Endothelial cell of umbilical vein (primary cell): ENCODE measurements at regions not wholly inside any gene's neighbourhood (a gene's known extent, or its start where the extent isn't known, plus 50 kb on each side); places are given as distances from the start of the nearest gene placed in this dataset.

ENCODE experiments used
- BruUV-seq: library from RNA; stranded (reverse); fragments of 400-500 nt; replicated peaks from 2 replicates; lab custom pipeline; 2021; lab: Mats Ljungman, UMichigan
- CTCF ChIA-PET: fragments of 300-600, 350-600 bp; sonication (Branson Sonifier 250); formaldehyde crosslinking; loops from one replicate; lab custom pipeline; 2021; ENCODE audit warnings: antibody characterized with exemption, inconsistent platforms; lab: Charles Lee
- POLR2A ChIA-PET: fragments of 300-600, 350-600 bp; sonication (Branson Sonifier 250); formaldehyde crosslinking; loops from one replicate; lab custom pipeline; 2021; ENCODE audit warnings: antibody characterized with exemption, inconsistent platforms; lab: Charles Lee
- DNase-seq: peaks from one replicate; pipeline ENCODE4 v3.0.0-alpha.2; 2011; ENCODE audit warnings: low read depth, low spot score
- FAIRE-seq: peaks from 2 replicates; lab custom pipeline; 2011; peaks lifted over from hg19 to GRCh38; lab: Jason Lieb, UNC
- H2AFZ ChIP-seq: 2 replicates; pipeline ENCODE4 v1.6.0; 2012; ENCODE audit warnings: low read depth, low read length, control low read depth, inconsistent platforms
- H3K27ac ChIP-seq: 2 replicates; pipeline ENCODE4 v1.5.1; 2011; ENCODE audit warnings: low read depth, mild to moderate bottlenecking, control low read depth, low read length, moderate library complexity; ENCODE audit not compliant: insufficient read depth
- H3K27me3 ChIP-seq, 2 experiments: 2 replicates each; pipeline versions ENCODE4 v1.6.0 to v1.6.1; 2011; ENCODE audit warnings: low read length in 2 of 2, mixed read lengths in 1 of 2; ENCODE audit not compliant: control insufficient read depth in 2 of 2, insufficient read depth in 2 of 2
- H3K36me3 ChIP-seq, 2 experiments: 2 replicates in 1 of 2; 3 replicates in 1 of 2; pipeline ENCODE4 v1.5.1; 2011; ENCODE audit warnings: low read length in 2 of 2, mild to moderate bottlenecking in 1 of 2, moderate library complexity in 1 of 2; ENCODE audit not compliant: control insufficient read depth in 2 of 2, insufficient read depth in 2 of 2; ENCODE audit errors: extremely low read depth in 1 of 2
- H3K4me1 ChIP-seq: 3 replicates; pipeline ENCODE4 v1.5.1; 2011; ENCODE audit warnings: mild to moderate bottlenecking, low read length; ENCODE audit not compliant: control insufficient read depth, insufficient read depth; ENCODE audit errors: extremely low read depth
- H3K4me2 ChIP-seq: 2 replicates; pipeline ENCODE4 v1.6.1; 2011; ENCODE audit warnings: low read length, control low read depth, mixed read lengths; ENCODE audit not compliant: insufficient read depth
- H3K4me3 ChIP-seq, 3 experiments: fragments of 200-600 bp in 1 of 3; sonication (generic), shearing (Covaris generic) in 1 of 3; replicated peaks in 1 of 3; 2 replicates each; pipeline ENCODE4 v1.5.1; 2011 to 2016; ENCODE audit warnings: control low read depth in 3 of 3, low read length in 3 of 3, mild to moderate bottlenecking in 2 of 3, inconsistent platforms in 1 of 3, low read depth in 1 of 3, moderate library complexity in 1 of 3; ENCODE audit not compliant: insufficient read depth in 1 of 3
- H3K79me2 ChIP-seq: 2 replicates; pipeline ENCODE4 v1.6.0; 2012; ENCODE audit warnings: low read length, inconsistent platforms; ENCODE audit not compliant: control insufficient read depth, insufficient read depth
- H3K9ac ChIP-seq: replicated peaks from 2 replicates; pipeline ENCODE3; 2011; ENCODE audit warnings: low read length, control low read depth; ENCODE audit not compliant: insufficient read depth; ENCODE audit errors: extremely low read depth
- H3K9me1 ChIP-seq: replicated peaks from 3 replicates; pipeline ENCODE4 v1.6.0; 2011; ENCODE audit warnings: mild to moderate bottlenecking, low read length; ENCODE audit not compliant: control insufficient read depth, insufficient read depth; ENCODE audit errors: extremely low read depth
- H3K9me3 ChIP-seq: replicated peaks from 2 replicates; pipeline ENCODE4 v1.5.1; 2012; ENCODE audit warnings: low read length, inconsistent platforms; ENCODE audit not compliant: control insufficient read depth, insufficient read depth
- H4K20me1 ChIP-seq: replicated peaks from 2 replicates; pipeline ENCODE3; 2011; ENCODE audit warnings: mild to moderate bottlenecking, low read length; ENCODE audit not compliant: control insufficient read depth, insufficient read depth; ENCODE audit errors: extremely low read depth
- CTCF ChIP-seq, 2 donors: IDR thresholded peaks; 1 replicate in 1 of 2; 2 replicates in 1 of 2; pipeline ENCODE4 v1.5.1; 2011; ENCODE audit warnings: low read length in 2 of 2, mild to moderate bottlenecking in 2 of 2, moderate library complexity in 2 of 2, control low read depth in 1 of 2, inconsistent platforms in 1 of 2, low read depth in 1 of 2; ENCODE audit not compliant: insufficient read depth in 1 of 2; ENCODE audit errors: extremely low read depth in 1 of 2
- EZH2 ChIP-seq: IDR thresholded peaks from 2 replicates; pipeline ENCODE4 v1.6.1; 2012; ENCODE audit warnings: borderline replicate concordance, low read depth, mild to moderate bottlenecking, moderate library complexity, low read length, inconsistent platforms; ENCODE audit not compliant: severe bottlenecking
- FOS ChIP-seq: IDR thresholded peaks from 2 replicates; pipeline ENCODE4 v1.6.1; 2011; ENCODE audit warnings: mild to moderate bottlenecking, low read length, moderate library complexity, borderline replicate concordance; ENCODE audit not compliant: insufficient read depth
- GATA2 ChIP-seq: IDR thresholded peaks from 2 replicates; pipeline ENCODE4 v1.7.0; 2011; ENCODE audit warnings: low read depth, mild to moderate bottlenecking, moderate library complexity, mixed read lengths, low read length; ENCODE audit not compliant: insufficient read length, insufficient read depth
- JUN ChIP-seq: IDR thresholded peaks from 2 replicates; pipeline ENCODE4 v1.6.1; 2011; ENCODE audit warnings: borderline replicate concordance, low read depth; ENCODE audit not compliant: insufficient read length, insufficient read depth
- MAX ChIP-seq: IDR thresholded peaks from 2 replicates; pipeline ENCODE4 v1.6.1; 2011; ENCODE audit not compliant: insufficient read depth, insufficient read length
- MYC ChIP-seq: IDR thresholded peaks from one replicate; pipeline ENCODE4 v1.6.1; 2011; ENCODE audit warnings: mild to moderate bottlenecking, low read depth, low read length
- POLR2A ChIP-seq: IDR thresholded peaks from 2 replicates; pipeline ENCODE4 v1.6.1; 2012; ENCODE audit warnings: low read depth, mild to moderate bottlenecking, control low read depth, low read length
- POLR2AphosphoS5 ChIP-seq: IDR thresholded peaks from 2 replicates; pipeline ENCODE4 v1.6.1; 2012; ENCODE audit warnings: low read depth, mild to moderate bottlenecking, control low read depth, low read length, moderate library complexity; ENCODE audit not compliant: insufficient read depth
- dilution Hi-C: fragments of 300-500 bp; cut with MboI; formaldehyde crosslinking; loops from one replicate; pipeline ENCODE4 v1.15.0; 2019; ENCODE audit warnings: low sequenced_read_pairs; ENCODE audit not compliant: extremely low pct_ligation_motif_present
- intact Hi-C: fragments of 100-400 bp; cut with micrococcal nuclease; formaldehyde crosslinking; loops from one replicate; pipeline ENCODE4 v1.10.0; 2022

- no peaks in the 10 kb centered on the region for H3K79me2 ChIP-seq
- H3K4me1 ChIP-seq, result peaks cover 3% of the 10 kb centered on the region
- no TSS peak for BruUV-seq
- H3K9me3 ChIP-seq, result no peaks in the 10 kb centered on the region
- no peak overlapping the region for H3K27ac ChIP-seq
- ChIA-PET CTCF (interaction anchor here (1.1 to 1.5 kb wide), 2 partner anchors 102 to 204 kb away, joined by 3 to 6 read pairs; partner anchors contain the start of gene CLDN1), POLR2A (no interaction called here)
- dilution Hi-C loops (loop anchor here (25.0 kb wide), 1 partner anchor 258 kb away; no protein-coding TSS in a partner anchor), intact Hi-C loops (no loop called here)
- no peak for TF ChIP-seq MYC
- TF ChIP-seq JUN, result no peak
- TF ChIP-seq POLR2AphosphoS5, result no peak
- no peak for TF ChIP-seq FOS
- TF ChIP-seq GATA2, result no peak
- TF ChIP-seq EZH2, result no peak
- no peak for TF ChIP-seq POLR2A
- no peak for TF ChIP-seq CTCF (IDR thresholded peaks at IDR 0.05; ENCODE audit: extremely low read depth in 1 of 2, insufficient read depth in 1 of 2, low read depth in 1 of 2, low read length in 2 of 2)
- no peak for TF ChIP-seq MAX
- no peaks in the 10 kb centered on the region for H3K9me1 ChIP-seq
- no peaks in the 10 kb centered on the region for H3K27me3 ChIP-seq
- H4K20me1 ChIP-seq, result no peaks in the 10 kb centered on the region
- no peak overlapping the region for H2AFZ ChIP-seq
- no peak overlapping the region for H3K4me2 ChIP-seq
- H3K4me3 ChIP-seq, result no peak overlapping the region
- H3K9ac ChIP-seq, result no peak overlapping the region
- no peak for FAIRE-seq
- no peak for DNase-seq
- H3K36me3 ChIP-seq, result no peaks in the 10 kb centered on the region
Measured at GRCh38 chr3:190220362-190220761, 99.7 kb upstream of the P3H2 start.
